Neural cell (in vitro differentiated cells): ENCODE measurements at regions not wholly inside any gene's neighbourhood (a gene's known extent, or its start where the extent isn't known, plus 50 kb on each side); places are given as distances from the start of the nearest gene placed in this dataset.

Experiments used
- H2AFZ ChIP-seq: fragments of 200-600, 300-800 bp; sonication (generic), shearing (Covaris generic); 2 replicates; pipeline ENCODE4 v1.6.0; 2014; ENCODE audit warnings: low read depth, mild to moderate bottlenecking, antibody characterized with exemption, low read length, moderate library complexity
- H3F3A ChIP-seq: fragments of 200-600 bp; shearing (Covaris generic); 2 replicates; pipeline ENCODE4 v1.6.1; 2016; ENCODE audit warnings: mild to moderate bottlenecking, moderate library complexity, mixed read lengths, antibody characterized with exemption, low read length; ENCODE audit not compliant: insufficient read depth, poor library complexity, severe bottlenecking
- H3K27ac ChIP-seq: fragments of 200-600, 300-800 bp; sonication (generic), shearing (Covaris generic); 2 replicates; pipeline ENCODE4 v1.5.1; 2014; ENCODE audit warnings: mild to moderate bottlenecking, low read length, moderate library complexity
- H3K27me3 ChIP-seq: fragments of 300-800, 200-600 bp; sonication (generic), shearing (Covaris generic); 2 replicates; pipeline ENCODE4 v1.6.0; 2014; ENCODE audit warnings: mild to moderate bottlenecking, low read depth, low read length, moderate library complexity; ENCODE audit not compliant: insufficient read depth
- H3K36me3 ChIP-seq: fragments of 300-800, 200-600 bp; sonication (generic), shearing (Covaris generic); 2 replicates; pipeline ENCODE4 v1.5.1; 2014; ENCODE audit warnings: mild to moderate bottlenecking, antibody characterized with exemption, low read length, moderate library complexity; ENCODE audit not compliant: insufficient read depth
- H3K4me2 ChIP-seq: fragments of 300-800, 200-600 bp; sonication (generic), shearing (Covaris generic); 2 replicates; pipeline ENCODE4 v1.6.0; 2014; ENCODE audit warnings: mild to moderate bottlenecking, low read length
- H3K4me3 ChIP-seq: fragments of 300-800, 200-600 bp; sonication (generic), shearing (Covaris generic); 2 replicates; pipeline ENCODE4 v1.5.1; 2014; ENCODE audit warnings: mild to moderate bottlenecking, low read length, moderate library complexity
- H3K79me2 ChIP-seq: fragments of 200-600 bp; shearing (Covaris generic); replicated peaks from 2 replicates; pipeline ENCODE4 v1.6.0; 2014; ENCODE audit warnings: mild to moderate bottlenecking, low read length, moderate library complexity; ENCODE audit not compliant: insufficient read depth
- H3K9ac ChIP-seq: fragments of 300-800, 200-600 bp; sonication (generic), shearing (Covaris generic); 2 replicates; pipeline ENCODE4 v1.6.1; 2016; ENCODE audit warnings: mild to moderate bottlenecking, low read length, mixed read lengths
- H3K9me2 ChIP-seq: fragments of 200-600 bp; shearing (Covaris generic); 2 replicates; pipeline ENCODE4 v1.6.1; 2016; ENCODE audit warnings: mild to moderate bottlenecking, low read length, mixed read lengths; ENCODE audit not compliant: insufficient read depth
- H3K9me3 ChIP-seq: fragments of 200-600, 300-800 bp; sonication (generic), shearing (Covaris generic); 2 replicates; pipeline ENCODE4 v1.6.1; 2016; ENCODE audit warnings: mild to moderate bottlenecking, mixed run types, low read length, moderate library complexity, mixed read lengths
- H4K20me1 ChIP-seq: fragments of 200-600 bp; shearing (Covaris generic); 2 replicates; pipeline ENCODE4 v1.6.1; 2016; ENCODE audit warnings: mild to moderate bottlenecking, mixed run types; ENCODE audit not compliant: insufficient read depth
- CTCF ChIP-seq: fragments of 450-650 bp; IDR thresholded peaks from 2 replicates; pipeline ENCODE4 v1.5.1; 2014; ENCODE audit warnings: antibody characterized with exemption, mild to moderate bottlenecking, moderate library complexity; ENCODE audit not compliant: poor library complexity, severe bottlenecking
- EP300 ChIP-seq: fragments of 450-650 bp; conservative IDR thresholded peaks from 2 replicates; pipeline ENCODE4 v1.6.1; 2014; ENCODE audit warnings: antibody characterized with exemption, mild to moderate bottlenecking, moderate library complexity; ENCODE audit not compliant: poor library complexity, severe bottlenecking
- MXI1 ChIP-seq: fragments of 450-650 bp; conservative IDR thresholded peaks from 2 replicates; pipeline ENCODE4 v1.6.1; 2014; ENCODE audit warnings: antibody characterized with exemption, mild to moderate bottlenecking; ENCODE audit not compliant: poor library complexity, severe bottlenecking
- POLR2AphosphoS5 ChIP-seq: IDR thresholded peaks from 2 replicates; pipeline ENCODE4 v1.6.1; 2012
- RAD21 ChIP-seq: fragments of 450-650 bp; conservative IDR thresholded peaks from 2 replicates; pipeline ENCODE4 v1.6.1; 2014; ENCODE audit warnings: antibody characterized with exemption, mild to moderate bottlenecking, moderate library complexity
- REST ChIP-seq: IDR thresholded peaks from 2 replicates; pipeline ENCODE4 v1.6.1; 2012; ENCODE audit warnings: borderline replicate concordance
- TAF1 ChIP-seq: IDR thresholded peaks from 2 replicates; pipeline ENCODE4 v1.6.1; 2012; ENCODE audit warnings: low read depth

GRCh38 chr18:55737266-55737665 is 149.3 kb upstream of the TCF4 start:
- Histone ChIP-seq H3K4me3 (no peak overlapping the region), H3K36me3 (no peaks in the 10 kb centered on the region), H2AFZ (no peak overlapping the region), H3F3A (no peaks in the 10 kb centered on the region), H3K9ac (no peak overlapping the region), H3K27ac (no peak overlapping the region), H3K4me2 (no peak overlapping the region), H3K9me3 (no peaks in the 10 kb centered on the region), H3K27me3 (no peaks in the 10 kb centered on the region), H3K79me2 (no peaks in the 10 kb centered on the region), H4K20me1 (no peaks in the 10 kb centered on the region), H3K9me2 (no peaks in the 10 kb centered on the region)
- TF ChIP-seq EP300: no peak
- no peak for TF ChIP-seq POLR2AphosphoS5

GRCh38 chr18:55735969-55736368 is 148.0 kb upstream of the TCF4 start:
- TF ChIP-seq RAD21 (no peak), MXI1 (no peak), REST (no peak), POLR2AphosphoS5 (peak; percentile 97), EP300 (peak; percentile 91)
- H3K9me3 ChIP-seq: no peaks in the 10 kb centered on the region
- H3K27ac ChIP-seq: no peak overlapping the region
- no peaks in the 10 kb centered on the region for H3K79me2 ChIP-seq
- no peak overlapping the region for H3K4me3 ChIP-seq
- H4K20me1 ChIP-seq: no peaks in the 10 kb centered on the region
- H3K27me3 ChIP-seq: no peaks in the 10 kb centered on the region
- H3K36me3 ChIP-seq: no peaks in the 10 kb centered on the region
- no peaks in the 10 kb centered on the region for H3K9me2 ChIP-seq
- no peak overlapping the region for H2AFZ ChIP-seq
- no peak overlapping the region for H3K4me2 ChIP-seq
- H3F3A ChIP-seq: no peaks in the 10 kb centered on the region
- H3K9ac ChIP-seq: no peak overlapping the region

- Histone ChIP-seq H3K36me3 (no peaks in the 10 kb centered on the region), H3K79me2 (no peaks in the 10 kb centered on the region), H3K27me3 (no peaks in the 10 kb centered on the region), H3K9me2 (no peaks in the 10 kb centered on the region), H3K27ac (no peak overlapping the region), H2AFZ (no peak overlapping the region), H3K9ac (no peak overlapping the region), H3K4me2 (no peak overlapping the region), H3F3A (no peaks in the 10 kb centered on the region), H3K9me3 (no peaks in the 10 kb centered on the region), H3K4me3 (no peak overlapping the region), H4K20me1 (no peaks in the 10 kb centered on the region)
- TF ChIP-seq CTCF (no peak), TAF1 (no peak), RAD21 (no peak)
These were observed 147.3 kb upstream of the TCF4 start for GRCh38 chr18:55735199-55735855.
